Naive thymus-derived CD4-positive, alpha-beta T cell (primary cell): ENCODE measurements at regions not wholly inside any gene's neighbourhood (a gene's known extent, or its start where the extent isn't known, plus 50 kb on each side); places are given as distances from the start of the nearest gene placed in this dataset.
"Not testable (repeated sequence)": the region's sequence is repeated elsewhere in the genome, so short reads cannot be mapped to it uniquely, and the experiment has no call there.

Experiments used
- ATAC-seq: fragments of 150-1000 bp; cut with Tn5 transposase; 2 replicates; pipeline ENCODE4 v1.10.0; 2021; ENCODE audit warnings: mild to moderate bottlenecking, moderate library complexity
- CTCF ChIA-PET: fragments of 350-600 bp; sonication (Branson Sonifier 250); formaldehyde crosslinking; loops from one replicate; lab custom pipeline; 2021; ENCODE audit warnings: antibody characterized with exemption; lab: Charles Lee
- POLR2A ChIA-PET: fragments of 350-600 bp; sonication (Branson Sonifier 250); formaldehyde crosslinking; loops from one replicate; lab custom pipeline; 2021; ENCODE audit warnings: antibody characterized with exemption, inconsistent platforms; lab: Charles Lee
- DNase-seq, 9 donors: peaks; one replicate each; pipeline versions ENCODE4 v3.0.0 to v3.0.0-alpha.2; 2020 to 2022; ENCODE audit warnings: mixed read lengths in 1 of 9
- H3K27ac ChIP-seq: one replicate; pipeline ENCODE4 v1.7.0; 2013; ENCODE audit warnings: mild to moderate bottlenecking, low read depth, low read length, moderate library complexity
- H3K27me3 ChIP-seq, 2 donors: one replicate each; pipeline ENCODE4 v1.7.0; 2013; ENCODE audit warnings: low read length in 2 of 2, mild to moderate bottlenecking in 2 of 2, moderate library complexity in 2 of 2; ENCODE audit not compliant: control insufficient read depth in 2 of 2, insufficient read depth in 2 of 2
- H3K36me3 ChIP-seq, 3 experiments: 1 replicate in 2 of 3; 2 replicates in 1 of 3; pipeline ENCODE4 v1.7.0; 2013; ENCODE audit warnings: low read length in 3 of 3, mild to moderate bottlenecking in 3 of 3, moderate library complexity in 1 of 3; ENCODE audit not compliant: insufficient read depth in 3 of 3, control insufficient read depth in 2 of 3
- H3K4me1 ChIP-seq, 2 donors: one replicate each; pipeline ENCODE4 v1.7.0; 2013; ENCODE audit warnings: low read length in 2 of 2, mild to moderate bottlenecking in 2 of 2, moderate library complexity in 1 of 2; ENCODE audit not compliant: control insufficient read depth in 2 of 2, insufficient read depth in 2 of 2
- H3K4me3 ChIP-seq: 2 replicates; pipeline ENCODE4 v1.7.0; 2013; ENCODE audit warnings: mild to moderate bottlenecking, low read length
- H3K9me3 ChIP-seq, 3 experiments: 1 replicate in 2 of 3; 2 replicates in 1 of 3; pipeline ENCODE4 v1.7.0; 2013; ENCODE audit warnings: low read length in 3 of 3; ENCODE audit not compliant: control insufficient read depth in 2 of 3
- H3K27ac Mint-ChIP-seq, 9 donors: one replicate each; pipeline ENCODE4 v1.8.0; 2020 to 2022; ENCODE audit warnings: mixed read lengths in 9 of 9, mild to moderate bottlenecking in 8 of 9, moderate library complexity in 5 of 9, inconsistent platforms in 2 of 9
- H3K27me3 Mint-ChIP-seq, 5 donors: one replicate each; pipeline ENCODE4 v1.8.0; 2021 to 2022; ENCODE audit warnings: mixed read lengths in 5 of 5, mild to moderate bottlenecking in 1 of 5
- H3K36me3 Mint-ChIP-seq, 5 donors: one replicate each; pipeline ENCODE4 v1.8.0; 2020 to 2022; ENCODE audit warnings: mixed read lengths in 5 of 5, mild to moderate bottlenecking in 3 of 5, inconsistent platforms in 1 of 5
- H3K4me1 Mint-ChIP-seq, 7 donors: one replicate each; pipeline ENCODE4 v1.8.0; 2020 to 2022; ENCODE audit warnings: mixed read lengths in 7 of 7, mild to moderate bottlenecking in 3 of 7, inconsistent platforms in 1 of 7
- H3K4me3 Mint-ChIP-seq, 10 donors: one replicate each; pipeline ENCODE4 v1.8.0; 2020 to 2022; ENCODE audit warnings: mild to moderate bottlenecking in 10 of 10, mixed read lengths in 10 of 10, moderate library complexity in 6 of 10, inconsistent platforms in 2 of 10
- H3K9me3 Mint-ChIP-seq, 11 donors: one replicate each; pipeline ENCODE4 v1.8.0; 2020 to 2022; ENCODE audit warnings: mixed read lengths in 11 of 11, mild to moderate bottlenecking in 4 of 11, inconsistent platforms in 1 of 11, moderate library complexity in 1 of 11
- intact Hi-C, 2 donors: fragments of 100-400 bp; cut with micrococcal nuclease; formaldehyde crosslinking; loops; one replicate each; pipeline ENCODE4 v1.15.1; 2023

DNA sequence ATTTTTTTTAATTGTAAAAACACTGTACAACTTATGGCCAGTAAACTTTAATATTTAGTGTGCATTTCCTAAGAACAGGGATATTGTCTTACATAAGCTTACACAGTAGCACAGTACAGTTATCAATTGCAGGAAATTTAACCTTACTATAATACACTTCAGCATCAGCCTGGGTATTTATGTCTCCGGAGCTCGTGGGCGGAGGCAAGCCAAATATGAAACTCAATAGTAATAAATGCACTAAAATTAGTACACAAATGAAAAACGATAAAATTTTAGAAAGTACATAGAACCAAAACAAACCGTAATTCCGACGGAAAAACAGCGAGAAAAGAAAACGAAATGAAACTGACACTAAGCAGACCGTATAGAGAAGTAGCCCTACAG, 91.2 kb downstream of the ANXA2R start:
- Mint-ChIP-seq H3K27me3 (peaks cover 0 to 20% (median 0%) of the 10 kb centered on the region in 5 donors), H3K9me3 (peaks cover 0 to 21% (median 4%) of the 10 kb centered on the region in 11 donors), H3K4me1 (peaks cover 13 to 48% (median 23%) of the 10 kb centered on the region in 7 donors), H3K4me3 (peak overlapping the region; percentile 82 to 99 (median 97)), H3K36me3 (peaks cover 0 to 13% (median 5%) of the 10 kb centered on the region in 5 donors), H3K27ac (peak overlapping the region; percentile 97 to 100 (median 99))
- ChIA-PET CTCF (interaction anchor here (0.6 to 3.5 kb wide), 10 partner anchors 15 to 365 kb away, joined by 3 to 20 read pairs (median 4); no protein-coding TSS in a partner anchor), POLR2A (interaction anchor here (0.5 to 9.8 kb wide), 20 partner anchors 10 to 1073 kb away, joined by 3 to 515 read pairs (median 6); partner anchors contain the start of genes ANXA2R, HMGCS1, RIMOC1 and TMEM267)
- intact Hi-C loops: loop anchor here (1.0 kb wide), 2 partner anchors 40 to 1045 kb away; partner anchors contain the start of gene RIMOC1 (in 1 of the 2)
- Histone ChIP-seq H3K27ac (peak overlapping the region; percentile 98), H3K4me3 (peak overlapping the region; percentile 80), H3K9me3 (peaks cover 0 to 8% (median 4%) of the 10 kb centered on the region in 3 experiments), H3K36me3 (no peaks in the 10 kb centered on the region), H3K4me1 (peaks cover 5 to 22% of the 10 kb centered on the region in 2 donors), H3K27me3 (no peaks in the 10 kb centered on the region)
- ATAC-seq: no peak
- DNase-seq: no peak

DNA sequence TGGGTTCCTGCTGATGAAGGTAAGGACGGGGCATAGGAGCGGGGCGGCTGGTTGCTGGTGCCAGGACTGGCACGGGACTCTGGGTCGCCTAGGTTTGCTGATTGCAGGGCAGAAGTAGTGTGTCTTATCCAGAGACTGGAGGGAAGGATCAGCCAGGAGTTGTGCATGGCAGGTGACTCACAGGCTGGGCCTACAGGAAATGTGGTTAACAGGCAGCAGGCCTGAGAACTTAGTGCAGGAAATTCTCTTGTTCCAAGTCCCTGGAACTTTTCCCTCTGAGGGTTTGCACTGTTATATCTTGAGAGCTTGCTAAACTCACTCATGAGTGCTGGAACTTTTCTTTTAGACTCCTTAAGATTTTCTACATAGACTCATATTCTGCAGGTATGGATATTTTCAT, 95.1 kb downstream of the ANXA2R start:
- ChIA-PET POLR2A (interaction anchor here (0.6 kb wide), 1 partner anchor 46 kb away, joined by 3 read pairs; no protein-coding TSS in a partner anchor), CTCF (no interaction called here)
- peaks cover 0 to 45% (median 0%) of the 10 kb centered on the region in 5 donors for H3K27me3 Mint-ChIP-seq
- intact Hi-C loops: no loop called here
- DNase-seq (no peak), ATAC-seq (no peak)
- H3K36me3 Mint-ChIP-seq: peaks cover 0 to 3% (median 0%) of the 10 kb centered on the region in 5 donors
- no peak overlapping the region for H3K27ac Mint-ChIP-seq
- H3K9me3 Mint-ChIP-seq: no peaks in the 10 kb centered on the region
- peaks cover 0 to 9% of the 10 kb centered on the region in 2 donors for H3K4me1 ChIP-seq
- H3K4me1 Mint-ChIP-seq: peaks cover 9 to 21% (median 11%) of the 10 kb centered on the region in 7 donors
- no peaks in the 10 kb centered on the region for H3K36me3 ChIP-seq
- no peak overlapping the region for H3K27ac ChIP-seq
- H3K27me3 ChIP-seq: no peaks in the 10 kb centered on the region
- H3K4me3 Mint-ChIP-seq: no peak overlapping the region
- no peaks in the 10 kb centered on the region for H3K9me3 ChIP-seq
- no peak overlapping the region for H3K4me3 ChIP-seq

DNA sequence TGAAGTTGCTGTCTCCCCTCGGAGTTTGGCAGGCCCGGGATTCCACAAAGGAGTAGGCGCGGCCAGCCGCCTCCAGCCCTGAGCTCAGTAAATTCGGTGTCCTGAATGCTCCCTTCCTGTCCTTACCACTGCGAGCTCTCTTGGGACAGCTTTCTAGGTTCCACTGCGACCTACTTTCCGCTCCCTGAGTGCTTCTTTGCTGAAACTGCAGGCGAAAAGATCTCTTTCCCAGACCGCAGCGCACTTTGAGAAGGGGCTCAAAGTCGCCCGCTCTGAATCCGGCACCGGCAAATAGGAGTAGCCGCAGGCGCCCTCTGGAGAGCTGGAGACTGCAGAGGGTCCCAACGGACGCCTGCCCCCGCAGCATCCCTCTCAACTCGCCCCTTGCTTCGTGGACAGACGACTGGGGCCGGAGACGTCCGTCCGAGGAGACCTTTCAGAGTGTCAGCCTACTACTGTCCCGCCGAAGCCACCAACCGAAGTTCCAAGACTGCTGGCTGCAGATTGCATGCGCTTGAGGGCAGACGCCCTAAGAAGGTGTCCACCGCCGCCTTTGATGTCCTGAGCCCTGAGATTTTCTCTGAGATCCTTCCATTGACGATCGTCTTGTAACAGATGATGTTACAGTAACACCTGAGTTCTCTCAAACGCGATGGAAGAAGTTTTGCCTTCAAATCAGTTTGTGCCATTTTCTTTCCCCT, 96.0 kb downstream of the ANXA2R start:
- Mint-ChIP-seq H3K4me3 (no peak overlapping the region), H3K4me1 (peaks cover 3 to 13% (median 3%) of the 10 kb centered on the region in 7 donors), H3K9me3 (no peaks in the 10 kb centered on the region), H3K27ac (peak overlapping the region in 1 of 9 donors; percentile 38), H3K36me3 (peaks cover 0 to 4% (median 0%) of the 10 kb centered on the region in 5 donors), H3K27me3 (peaks cover 0 to 50% (median 0%) of the 10 kb centered on the region in 5 donors)
- no peak overlapping the region for H3K4me3 ChIP-seq
- H3K9me3 ChIP-seq: no peaks in the 10 kb centered on the region
- peaks cover 0 to 8% of the 10 kb centered on the region in 2 donors for H3K4me1 ChIP-seq
- POLR2A ChIA-PET: interaction anchor here (1.4 kb wide), 1 partner anchor 50 kb away, joined by 4 read pairs; no protein-coding TSS in a partner anchor
- no peak for DNase-seq
- no peaks in the 10 kb centered on the region for H3K27me3 ChIP-seq
- CTCF ChIA-PET: interaction anchor here (1.5 kb wide), 1 partner anchor 31 kb away, joined by 3 read pairs; no protein-coding TSS in a partner anchor
- H3K27ac ChIP-seq: no peak overlapping the region
- intact Hi-C loops: no loop called here
- ATAC-seq: no peak
- H3K36me3 ChIP-seq: no peaks in the 10 kb centered on the region

DNA sequence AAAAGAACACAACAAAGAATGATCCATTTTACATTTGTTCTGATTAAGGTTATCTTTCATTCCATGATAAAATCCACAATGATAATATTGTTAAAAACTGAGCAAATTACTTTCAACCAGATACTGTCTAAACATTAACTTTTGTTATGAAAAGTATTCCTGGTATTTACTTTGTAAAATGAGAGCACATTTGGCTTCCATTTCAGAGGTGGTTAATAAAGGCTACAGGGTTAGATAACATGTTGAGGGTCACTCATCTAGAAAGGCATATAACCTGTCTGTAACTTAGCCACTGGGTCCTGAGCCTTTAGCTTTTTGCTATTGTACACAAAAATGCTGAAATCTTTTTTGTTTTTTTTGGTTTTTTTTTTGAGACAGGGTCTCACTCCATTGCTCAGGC, 99.3 kb downstream of the ANXA2R start:
- Histone ChIP-seq H3K4me1 (no peaks in the 10 kb centered on the region), H3K27me3 (no peaks in the 10 kb centered on the region), H3K27ac (no peak overlapping the region), H3K4me3 (no peak overlapping the region), H3K36me3 (no peaks in the 10 kb centered on the region), H3K9me3 (no peaks in the 10 kb centered on the region)
- H3K9me3 Mint-ChIP-seq: peaks cover 0 to 5% (median 0%) of the 10 kb centered on the region in 11 donors
- no peak overlapping the region for H3K27ac Mint-ChIP-seq
- peaks cover 0 to 60% (median 0%) of the 10 kb centered on the region in 5 donors for H3K27me3 Mint-ChIP-seq
- peaks cover 0 to 4% (median 0%) of the 10 kb centered on the region in 5 donors for H3K36me3 Mint-ChIP-seq
- H3K4me3 Mint-ChIP-seq: no peak overlapping the region
- ChIA-PET CTCF (interaction anchor here (0.6 kb wide), 1 partner anchor 53 kb away, joined by 4 read pairs; no protein-coding TSS in a partner anchor), POLR2A (interaction anchor here (1.1 to 1.4 kb wide), 4 partner anchors 9 to 106 kb away, joined by 3 to 5 read pairs (median 3); no protein-coding TSS in a partner anchor)
- DNase-seq (no peak), ATAC-seq (no peak)
- intact Hi-C loops: no loop called here
- peaks cover 0 to 4% (median 0%) of the 10 kb centered on the region in 7 donors for H3K4me1 Mint-ChIP-seq

DNA sequence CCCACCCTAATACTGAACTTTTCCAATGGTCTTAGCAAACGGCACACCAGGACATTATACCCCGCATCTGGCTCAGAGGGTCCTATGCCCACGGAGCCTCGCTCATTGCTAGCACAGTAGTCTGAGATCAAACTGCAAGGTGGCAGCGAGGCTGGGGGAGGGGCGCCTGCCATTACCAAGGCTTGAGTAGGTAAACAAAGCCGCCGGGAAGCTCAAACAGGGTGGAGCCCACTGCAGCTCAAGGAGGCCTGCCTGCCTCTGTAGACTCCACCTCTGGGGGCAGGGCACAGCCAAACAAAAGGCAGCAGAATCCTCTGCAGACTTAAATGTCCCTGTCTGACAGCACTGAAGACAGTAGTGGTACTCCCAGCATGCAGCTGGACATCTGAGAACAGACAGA, 108.1 kb downstream of the ANXA2R start:
- H3K4me1 ChIP-seq, POLR2A ChIA-PET, H3K36me3 ChIP-seq, H3K27ac Mint-ChIP-seq, H3K4me1 Mint-ChIP-seq, DNase-seq, ATAC-seq, H3K4me3 Mint-ChIP-seq, H3K27ac ChIP-seq, H3K27me3 ChIP-seq, H3K9me3 Mint-ChIP-seq, intact Hi-C loops, H3K4me3 ChIP-seq, H3K9me3 ChIP-seq: not testable (repeated sequence)
- Mint-ChIP-seq H3K27me3 (peaks cover 0 to 34% (median 0%) of the 10 kb centered on the region in 5 donors), H3K36me3 (peaks cover 2 to 17% (median 5%) of the 10 kb centered on the region in 5 donors)
- CTCF ChIA-PET: interaction anchor here (0.6 kb wide), 1 partner anchor 85 kb away, joined by 3 read pairs; no protein-coding TSS in a partner anchor

DNA sequence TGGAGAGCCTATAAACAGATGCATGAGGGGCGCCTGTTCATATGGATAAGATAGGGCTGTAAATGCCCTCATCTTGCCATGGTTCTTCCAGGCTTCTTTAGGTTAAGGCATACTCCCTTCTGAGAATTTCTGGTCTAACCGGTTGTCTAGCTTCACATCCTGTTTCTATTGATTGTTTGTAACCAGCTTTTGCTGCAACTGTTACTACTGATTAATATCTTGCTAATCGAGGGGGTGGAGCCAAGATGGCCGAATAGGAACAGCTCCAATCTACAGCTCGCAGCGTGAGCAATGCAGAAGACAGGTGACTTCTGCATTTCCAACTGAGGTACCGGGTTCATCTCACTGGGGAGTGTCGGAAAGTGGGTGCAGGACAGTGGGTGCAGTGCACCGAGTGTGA, 108.7 kb downstream of the ANXA2R start:
- intact Hi-C loops, ATAC-seq, H3K4me3 Mint-ChIP-seq, H3K9me3 ChIP-seq, POLR2A ChIA-PET, DNase-seq, H3K4me1 Mint-ChIP-seq, H3K27ac ChIP-seq, H3K4me3 ChIP-seq, H3K27me3 ChIP-seq, H3K9me3 Mint-ChIP-seq, H3K27ac Mint-ChIP-seq, H3K4me1 ChIP-seq, H3K36me3 ChIP-seq, CTCF ChIA-PET: not testable (repeated sequence)
- Mint-ChIP-seq H3K36me3 (peaks cover 2 to 17% (median 5%) of the 10 kb centered on the region in 5 donors), H3K27me3 (peaks cover 0 to 32% (median 0%) of the 10 kb centered on the region in 5 donors)
